GM19240 (cell line): ENCODE measurements at regions not wholly inside any gene's neighbourhood (a gene's known extent, or its start where the extent isn't known, plus 50 kb on each side); places are given as distances from the start of the nearest gene placed in this dataset.
A peak's percentile ranks its signal among the peaks of the same experiment; 100 is the strongest.
"Not testable (repeated sequence)": the region's sequence is repeated elsewhere in the genome, so short reads cannot be mapped to it uniquely, and the experiment has no call there.

Experiments used
- DNase-seq: peaks from one replicate; pipeline ENCODE4 v3.0.0; 2011; ENCODE audit warnings: low spot score; ENCODE audit not compliant: insufficient read length

GRCh38 chr2:111662039-111662770 is 221.8 kb downstream of the ANAPC1 start:
- DNase-seq, result no peak

- peak; percentile 53 for DNase-seq
These were observed 221.1 kb downstream of the ANAPC1 start for GRCh38 chr2:111662771-111663470.

GRCh38 chr2:111663471-111664274 is 220.3 kb downstream of the ANAPC1 start:
- no peak for DNase-seq

GRCh38 chr2:111664275-111664850 is 219.6 kb downstream of the ANAPC1 start:
- no peak for DNase-seq

GRCh38 chr2:111665011-111665410 is 219.0 kb downstream of the ANAPC1 start:
- no peak for DNase-seq

GRCh38 chr2:111665551-111666116 is 218.4 kb downstream of the ANAPC1 start:
- DNase-seq, result no peak

GRCh38 chr2:111666160-111666559 is 217.8 kb downstream of the ANAPC1 start:
- no peak for DNase-seq

- DNase-seq, result no peak
These were observed 217.0 kb downstream of the ANAPC1 start for GRCh38 chr2:111667001-111667400.

- DNase-seq, result no peak
These were observed 216.3 kb downstream of the ANAPC1 start for GRCh38 chr2:111667542-111668273.

GRCh38 chr2:111668274-111668616 is 215.7 kb downstream of the ANAPC1 start:
- DNase-seq, result no peak

GRCh38 chr2:111668741-111669140 is 215.3 kb downstream of the ANAPC1 start:
- no peak for DNase-seq

GRCh38 chr2:111669928-111670695 is 213.9 kb downstream of the ANAPC1 start:
- no peak for DNase-seq

GRCh38 chr2:111670776-111671175 is 213.2 kb downstream of the ANAPC1 start:
- no peak for DNase-seq

GRCh38 chr2:111671426-111672150 is 212.4 kb downstream of the ANAPC1 start:
- DNase-seq, result no peak

GRCh38 chr2:111672641-111673040 is 211.4 kb downstream of the ANAPC1 start:
- DNase-seq, result not testable (repeated sequence)

- no peak for DNase-seq
These were observed 210.5 kb downstream of the ANAPC1 start for GRCh38 chr2:111673526-111673925.

- DNase-seq, result no peak
These were observed 208.4 kb downstream of the ANAPC1 start for GRCh38 chr2:111675419-111676194.

- DNase-seq, result no peak
These were observed 207.6 kb downstream of the ANAPC1 start for GRCh38 chr2:111676291-111676822.
